ENCODE measurements at regions not wholly inside any gene's neighbourhood (a gene's known extent, or its start where the extent isn't known, plus 50 kb on each side); places are given as distances from the start of the nearest gene placed in this dataset.

GRCh38 chr11:119832202-119832935 is 103.4 kb upstream of the NECTIN1 start:
- Histone ChIP-seq H3K9me3 (ENCODE audit: control insufficient read depth, low read length) (no peaks in the 10 kb centered on the region), H2AFZ (no peak overlapping the region), H3K27ac (no peak overlapping the region), H3K79me2 (no peaks in the 10 kb centered on the region), H3K4me3 (ENCODE audit: low read depth, low read length) (no peak overlapping the region), H3K36me3 (ENCODE audit: control insufficient read depth, insufficient read depth, low read length) (no peaks in the 10 kb centered on the region), H3K4me1 (no peaks in the 10 kb centered on the region), H3K4me2 (ENCODE audit: low read length) (no peak overlapping the region), H3K27me3 (ENCODE audit: control insufficient read depth, insufficient read depth, low read length) (no peaks in the 10 kb centered on the region), H3K9ac (no peak overlapping the region)
- TF ChIP-seq CTCF (IDR thresholded peaks at IDR 0.05), result no peak

DNA sequence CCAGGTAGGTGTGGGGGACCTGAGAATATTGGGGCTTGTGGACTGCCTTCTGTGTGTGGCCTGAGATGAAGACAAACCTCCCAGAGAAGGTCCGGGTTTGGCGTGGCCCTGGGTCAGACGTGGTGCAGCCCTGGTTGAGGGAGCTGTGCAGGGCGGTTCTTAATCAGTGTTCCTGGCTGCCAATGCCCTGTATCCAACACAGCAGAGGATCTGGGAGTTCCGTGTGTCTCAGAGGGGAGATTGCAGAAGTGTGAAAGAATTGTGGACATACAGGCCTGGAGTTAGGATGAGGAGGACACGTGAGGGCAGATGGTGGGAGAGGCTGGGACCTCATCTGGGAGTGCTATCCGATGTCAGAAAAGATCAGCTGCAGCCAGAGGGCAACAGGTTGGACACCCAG is 102.0 kb upstream of the NECTIN1 start:
- H3K4me1 ChIP-seq, result no peaks in the 10 kb centered on the region
- H3K27me3 ChIP-seq (ENCODE audit: control insufficient read depth, insufficient read depth, low read length), result no peaks in the 10 kb centered on the region
- no peaks in the 10 kb centered on the region for H3K9me3 ChIP-seq (ENCODE audit: control insufficient read depth, low read length)
- no peak overlapping the region for H3K4me2 ChIP-seq (ENCODE audit: low read length)
- no peak overlapping the region for H3K27ac ChIP-seq
- no peak overlapping the region for H2AFZ ChIP-seq
- H3K9ac ChIP-seq, result no peak overlapping the region
- H3K79me2 ChIP-seq, result no peaks in the 10 kb centered on the region
- no peaks in the 10 kb centered on the region for H3K36me3 ChIP-seq (ENCODE audit: control insufficient read depth, insufficient read depth, low read length)
- no peak for TF ChIP-seq CTCF (IDR thresholded peaks at IDR 0.05)
- no peak overlapping the region for H3K4me3 ChIP-seq (ENCODE audit: low read depth, low read length)

GRCh38 chr11:119830400-119830799 is 101.4 kb upstream of the NECTIN1 start:
- no peak for TF ChIP-seq CTCF (IDR thresholded peaks at IDR 0.05)
- H3K27ac ChIP-seq, result no peak overlapping the region

DNA sequence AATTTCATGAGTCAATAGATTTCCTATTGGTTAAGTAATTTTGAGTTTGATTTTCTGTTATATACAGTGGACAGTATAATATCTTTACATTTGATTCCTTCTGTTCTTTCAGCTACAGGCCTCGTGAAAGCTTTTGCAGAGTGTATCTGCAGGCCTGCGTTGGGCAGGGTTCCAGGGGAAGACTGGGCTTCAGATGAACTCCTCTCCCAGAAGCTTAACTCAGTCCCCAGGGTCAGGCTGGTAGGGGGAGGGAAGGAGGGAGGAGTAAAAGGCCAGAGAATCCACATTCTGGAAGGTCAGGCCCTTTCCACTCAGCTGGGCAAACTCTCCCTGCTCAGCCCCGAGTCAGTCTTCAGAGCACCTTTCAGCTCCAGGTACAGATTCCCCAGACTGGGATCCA is 100.4 kb upstream of the NECTIN1 start:
- Histone ChIP-seq H3K27ac (no peak overlapping the region), H3K4me1 (no peaks in the 10 kb centered on the region), H2AFZ (no peak overlapping the region), H3K79me2 (no peaks in the 10 kb centered on the region), H3K9ac (no peak overlapping the region), H3K36me3 (ENCODE audit: control insufficient read depth, insufficient read depth, low read length) (no peaks in the 10 kb centered on the region), H3K27me3 (ENCODE audit: control insufficient read depth, insufficient read depth, low read length) (no peaks in the 10 kb centered on the region), H3K4me2 (ENCODE audit: low read length) (no peak overlapping the region), H3K9me3 (ENCODE audit: control insufficient read depth, low read length) (no peaks in the 10 kb centered on the region), H3K4me3 (ENCODE audit: low read depth, low read length) (no peak overlapping the region)
- no peak for TF ChIP-seq CTCF (IDR thresholded peaks at IDR 0.05)

More at GRCh38 chr11:119830400-119830799, 101.4 kb upstream of the NECTIN1 start:
- Histone ChIP-seq H2AFZ (no peak overlapping the region), H3K27me3 (ENCODE audit: control insufficient read depth, insufficient read depth, low read length) (no peaks in the 10 kb centered on the region), H3K36me3 (ENCODE audit: control insufficient read depth, insufficient read depth, low read length) (no peaks in the 10 kb centered on the region), H3K4me1 (no peaks in the 10 kb centered on the region), H3K4me2 (ENCODE audit: low read length) (no peak overlapping the region), H3K9me3 (ENCODE audit: control insufficient read depth, low read length) (no peaks in the 10 kb centered on the region), H3K9ac (no peak overlapping the region), H3K4me3 (ENCODE audit: low read depth, low read length) (no peak overlapping the region), H3K79me2 (no peaks in the 10 kb centered on the region)

- H3K4me3 ChIP-seq (ENCODE audit: low read depth, low read length), result no peak overlapping the region
- H3K4me1 ChIP-seq, result no peaks in the 10 kb centered on the region
- no peak overlapping the region for H2AFZ ChIP-seq
- H3K27ac ChIP-seq, result no peak overlapping the region
- no peaks in the 10 kb centered on the region for H3K79me2 ChIP-seq
- no peak overlapping the region for H3K9ac ChIP-seq
- H3K4me2 ChIP-seq (ENCODE audit: low read length), result no peak overlapping the region
- H3K27me3 ChIP-seq (ENCODE audit: control insufficient read depth, insufficient read depth, low read length), result no peaks in the 10 kb centered on the region
- no peak for TF ChIP-seq CTCF (IDR thresholded peaks at IDR 0.05)
- H3K36me3 ChIP-seq (ENCODE audit: control insufficient read depth, insufficient read depth, low read length), result no peaks in the 10 kb centered on the region
- H3K9me3 ChIP-seq (ENCODE audit: control insufficient read depth, low read length), result no peaks in the 10 kb centered on the region
These were observed 99.8 kb upstream of the NECTIN1 start for GRCh38 chr11:119828819-119829218.

All from parathyroid adenoma (tissue), 2 donors.